Activated CD8-positive, alpha-beta memory T cell treated with anti-CD3 and anti-CD28 coated beads, Interleukin-2, amount 10 ng/mL, durations not matched to agents 7 days and 5 days (primary cell): ENCODE measurements at regions not wholly inside any gene's neighbourhood (a gene's known extent, or its start where the extent isn't known, plus 50 kb on each side); places are given as distances from the start of the nearest gene placed in this dataset.

Experiments
- ATAC-seq: fragments of 150-1000 bp; cut with Tn5 transposase; one replicate; pipeline ENCODE4 v1.10.0; 2021; ENCODE audit warnings: moderate library complexity
- CTCF ChIA-PET: fragments of 350-600 bp; sonication (Branson Sonifier 250); formaldehyde crosslinking; loops from one replicate; lab custom pipeline; 2021; ENCODE audit warnings: antibody characterized with exemption; lab: Charles Lee
- DNase-seq: peaks from one replicate; pipeline ENCODE4 v3.0.0-alpha.2; 2020
- H3K27ac Mint-ChIP-seq: one replicate; pipeline ENCODE4 v1.8.0; 2021; ENCODE audit warnings: mild to moderate bottlenecking, mixed read lengths
- H3K27me3 Mint-ChIP-seq: one replicate; pipeline ENCODE4 v1.8.0; 2021; ENCODE audit warnings: mixed read lengths
- H3K36me3 Mint-ChIP-seq: one replicate; pipeline ENCODE4 v1.8.0; 2021; ENCODE audit warnings: mild to moderate bottlenecking, mixed read lengths
- H3K4me1 Mint-ChIP-seq: one replicate; pipeline ENCODE4 v1.8.0; 2021; ENCODE audit warnings: mixed read lengths
- H3K4me3 Mint-ChIP-seq: one replicate; pipeline ENCODE4 v1.8.0; 2021; ENCODE audit warnings: mild to moderate bottlenecking, moderate library complexity, mixed read lengths
- H3K9me3 Mint-ChIP-seq: one replicate; pipeline ENCODE4 v1.8.0; 2022; ENCODE audit warnings: low read depth, mixed read lengths

- Mint-ChIP-seq H3K9me3 (no peaks in the 10 kb centered on the region), H3K27ac (no peak overlapping the region), H3K36me3 (no peaks in the 10 kb centered on the region), H3K27me3 (no peaks in the 10 kb centered on the region), H3K4me3 (no peak overlapping the region), H3K4me1 (no peaks in the 10 kb centered on the region)
- CTCF ChIA-PET: no interaction called here
- DNase-seq (no peak), ATAC-seq (no peak)
These were observed 679.3 kb upstream of the CELF2 start for GRCh38 chr10:10338339-10338738.

DNA sequence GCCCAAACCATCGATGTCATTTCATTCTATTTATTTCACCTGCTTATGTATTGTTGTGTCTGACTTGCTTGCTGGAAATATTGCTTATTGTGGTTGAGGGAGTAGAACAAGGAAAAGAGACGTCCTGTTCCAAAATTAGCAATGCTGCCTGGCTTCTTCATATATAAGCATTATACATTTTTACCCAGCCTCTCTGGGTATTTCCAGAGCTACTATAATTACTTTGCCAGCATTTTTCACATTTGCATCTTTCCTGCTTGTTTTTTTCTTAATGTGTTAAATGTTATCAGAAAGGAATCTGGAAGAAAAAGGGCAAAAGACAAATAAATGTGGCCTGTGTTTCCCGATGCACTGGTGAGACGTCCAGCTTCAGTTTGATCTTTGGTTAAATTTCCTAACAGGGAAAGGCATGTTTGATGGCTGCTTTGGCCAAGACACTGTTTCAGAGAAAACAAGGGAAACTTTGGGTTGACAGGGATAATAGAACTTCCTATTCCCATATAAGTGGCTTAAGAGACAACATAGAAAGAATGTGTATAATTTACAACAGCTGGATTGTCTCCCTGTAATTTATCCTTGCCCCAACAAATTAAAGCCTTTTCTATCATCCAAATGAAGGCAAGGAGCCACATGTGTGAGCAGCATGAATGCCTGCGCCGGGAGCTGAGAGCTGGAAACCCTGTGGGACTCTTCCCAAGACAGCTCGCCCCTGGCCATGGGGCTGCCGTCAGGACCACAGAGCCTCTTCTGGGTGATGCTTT, 671.1 kb upstream of the CELF2 start:
- no peaks in the 10 kb centered on the region for H3K27me3 Mint-ChIP-seq
- no peak overlapping the region for H3K27ac Mint-ChIP-seq
- no peak overlapping the region for H3K4me3 Mint-ChIP-seq
- no peaks in the 10 kb centered on the region for H3K4me1 Mint-ChIP-seq
- no peak for ATAC-seq
- no peak for DNase-seq
- H3K9me3 Mint-ChIP-seq: peaks cover 3% of the 10 kb centered on the region
- no peaks in the 10 kb centered on the region for H3K36me3 Mint-ChIP-seq
- CTCF ChIA-PET: no interaction called here

DNA sequence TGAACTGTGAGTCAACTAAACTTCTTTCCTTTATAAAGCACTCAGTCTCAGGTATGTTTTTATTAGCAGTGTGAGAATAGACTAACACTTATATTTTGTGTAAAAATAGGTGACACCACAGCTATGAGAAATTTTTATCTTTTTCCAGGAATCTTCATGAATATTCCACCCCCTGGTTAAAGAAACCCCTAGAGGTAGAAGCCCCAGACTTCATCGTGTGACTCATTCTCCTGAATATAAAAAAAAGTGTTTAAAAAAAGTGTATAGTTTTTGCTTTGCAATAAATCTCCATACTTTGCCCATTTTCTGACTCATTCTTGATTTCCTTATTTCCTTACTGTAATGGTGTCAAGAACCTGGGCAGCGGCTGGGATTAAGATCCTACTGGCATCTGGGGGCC, 667.6 kb upstream of the CELF2 start:
- Mint-ChIP-seq H3K9me3 (peaks cover 5% of the 10 kb centered on the region), H3K36me3 (no peaks in the 10 kb centered on the region), H3K4me1 (no peaks in the 10 kb centered on the region), H3K27me3 (no peaks in the 10 kb centered on the region), H3K4me3 (no peak overlapping the region), H3K27ac (no peak overlapping the region)
- no peak for DNase-seq
- CTCF ChIA-PET: no interaction called here
- no peak for ATAC-seq

- ATAC-seq (no peak), DNase-seq (no peak)
- Mint-ChIP-seq H3K4me1 (no peaks in the 10 kb centered on the region), H3K27me3 (no peaks in the 10 kb centered on the region), H3K4me3 (no peak overlapping the region), H3K36me3 (no peaks in the 10 kb centered on the region), H3K9me3 (peaks cover 5% of the 10 kb centered on the region), H3K27ac (no peak overlapping the region)
- CTCF ChIA-PET: no interaction called here
These were observed 666.2 kb upstream of the CELF2 start for GRCh38 chr10:10351451-10351850.

- H3K4me3 Mint-ChIP-seq: no peak overlapping the region
- CTCF ChIA-PET: no interaction called here
- H3K27ac Mint-ChIP-seq: no peak overlapping the region
- peaks cover 5% of the 10 kb centered on the region for H3K9me3 Mint-ChIP-seq
- no peak for ATAC-seq
- no peak for DNase-seq
- no peaks in the 10 kb centered on the region for H3K27me3 Mint-ChIP-seq
- H3K36me3 Mint-ChIP-seq: no peaks in the 10 kb centered on the region
- no peaks in the 10 kb centered on the region for H3K4me1 Mint-ChIP-seq
These were observed 664.3 kb upstream of the CELF2 start for GRCh38 chr10:10353326-10353868.

- Mint-ChIP-seq H3K9me3 (peaks cover under 1% of the 10 kb centered on the region), H3K4me3 (no peak overlapping the region), H3K4me1 (no peaks in the 10 kb centered on the region), H3K27me3 (no peaks in the 10 kb centered on the region), H3K27ac (no peak overlapping the region), H3K36me3 (no peaks in the 10 kb centered on the region)
- ATAC-seq (no peak), DNase-seq (no peak)
- CTCF ChIA-PET: no interaction called here
These were observed 658.4 kb upstream of the CELF2 start for GRCh38 chr10:10359263-10359662.

- Mint-ChIP-seq H3K9me3 (no peaks in the 10 kb centered on the region), H3K4me3 (no peak overlapping the region), H3K36me3 (no peaks in the 10 kb centered on the region), H3K27ac (no peak overlapping the region), H3K4me1 (no peaks in the 10 kb centered on the region), H3K27me3 (no peaks in the 10 kb centered on the region)
- CTCF ChIA-PET: interaction anchor here (0.7 kb wide), 1 partner anchor 19 kb away, joined by 3 read pairs; no protein-coding TSS in a partner anchor
- ATAC-seq: no peak
- no peak for DNase-seq
These were observed 656.3 kb upstream of the CELF2 start for GRCh38 chr10:10361301-10361885.

- H3K36me3 Mint-ChIP-seq: no peaks in the 10 kb centered on the region
- no peaks in the 10 kb centered on the region for H3K4me1 Mint-ChIP-seq
- no peaks in the 10 kb centered on the region for H3K27me3 Mint-ChIP-seq
- no peak overlapping the region for H3K4me3 Mint-ChIP-seq
- no peaks in the 10 kb centered on the region for H3K9me3 Mint-ChIP-seq
- ATAC-seq (no peak), DNase-seq (no peak)
- H3K27ac Mint-ChIP-seq: no peak overlapping the region
- CTCF ChIA-PET: no interaction called here
These were observed 654.9 kb upstream of the CELF2 start for GRCh38 chr10:10362800-10363199.

DNA sequence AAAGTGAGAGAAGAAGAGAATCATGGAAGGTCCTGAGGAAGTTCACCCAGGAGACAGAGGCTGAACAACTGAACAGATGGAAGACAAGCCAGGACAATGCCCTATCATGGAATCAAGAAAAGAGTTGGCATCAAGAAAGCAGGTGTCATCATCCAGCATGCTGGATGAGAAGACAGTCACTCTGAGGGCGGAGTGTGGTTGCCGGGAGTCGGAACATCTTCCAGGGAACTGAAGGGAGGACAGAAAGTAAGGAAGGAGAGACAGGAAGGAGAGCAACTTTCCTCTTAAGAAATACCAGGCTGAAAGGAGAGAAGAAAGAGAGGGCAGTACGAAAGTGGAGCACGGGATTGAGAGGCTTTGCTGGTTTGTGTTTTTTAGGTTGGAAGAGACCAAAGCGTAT, 654.5 kb upstream of the CELF2 start:
- Mint-ChIP-seq H3K4me3 (no peak overlapping the region), H3K4me1 (no peaks in the 10 kb centered on the region), H3K27ac (no peak overlapping the region), H3K36me3 (no peaks in the 10 kb centered on the region), H3K27me3 (no peaks in the 10 kb centered on the region), H3K9me3 (no peaks in the 10 kb centered on the region)
- ATAC-seq (no peak), DNase-seq (no peak)
- CTCF ChIA-PET: no interaction called here

GRCh38 chr10:10364902-10365301, 652.8 kb upstream of the CELF2 start:
- Mint-ChIP-seq H3K27me3 (no peaks in the 10 kb centered on the region), H3K4me3 (no peak overlapping the region), H3K27ac (no peak overlapping the region), H3K9me3 (no peaks in the 10 kb centered on the region), H3K4me1 (no peaks in the 10 kb centered on the region), H3K36me3 (no peaks in the 10 kb centered on the region)
- no peak for ATAC-seq
- DNase-seq: no peak
- CTCF ChIA-PET: no interaction called here

- CTCF ChIA-PET: no interaction called here
- H3K4me3 Mint-ChIP-seq: no peak overlapping the region
- no peak overlapping the region for H3K27ac Mint-ChIP-seq
- DNase-seq (no peak), ATAC-seq (no peak)
- H3K9me3 Mint-ChIP-seq: no peaks in the 10 kb centered on the region
- no peaks in the 10 kb centered on the region for H3K36me3 Mint-ChIP-seq
- no peaks in the 10 kb centered on the region for H3K4me1 Mint-ChIP-seq
- no peaks in the 10 kb centered on the region for H3K27me3 Mint-ChIP-seq
These were observed 652.0 kb upstream of the CELF2 start for GRCh38 chr10:10365676-10366075.

- CTCF ChIA-PET: no interaction called here
- no peaks in the 10 kb centered on the region for H3K36me3 Mint-ChIP-seq
- no peak overlapping the region for H3K27ac Mint-ChIP-seq
- H3K4me3 Mint-ChIP-seq: no peak overlapping the region
- ATAC-seq: no peak
- no peak for DNase-seq
- H3K9me3 Mint-ChIP-seq: no peaks in the 10 kb centered on the region
- H3K27me3 Mint-ChIP-seq: no peaks in the 10 kb centered on the region
- no peaks in the 10 kb centered on the region for H3K4me1 Mint-ChIP-seq
These were observed 650.8 kb upstream of the CELF2 start for GRCh38 chr10:10366836-10367235.

DNA sequence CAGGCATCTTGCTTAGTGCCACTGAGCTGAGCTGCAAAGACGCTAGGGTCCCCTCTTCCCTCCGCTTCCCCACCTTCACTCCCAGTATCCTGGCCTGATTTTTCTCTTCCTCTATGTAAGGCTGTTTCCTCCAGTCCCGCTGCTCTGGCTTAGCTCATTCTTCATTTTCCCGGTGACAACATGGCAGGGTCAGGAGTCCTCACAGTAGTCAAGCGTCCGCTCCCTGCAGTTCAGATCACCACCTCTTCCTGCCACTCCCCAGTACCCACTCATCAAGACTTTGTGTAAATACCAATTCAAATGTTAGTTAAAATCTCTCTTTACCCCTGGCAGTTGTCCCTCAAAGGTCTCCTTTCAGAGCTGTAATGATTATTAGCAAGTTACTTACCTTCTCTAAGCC, 650.4 kb upstream of the CELF2 start:
- CTCF ChIA-PET: no interaction called here
- Mint-ChIP-seq H3K4me3 (no peak overlapping the region), H3K27me3 (no peaks in the 10 kb centered on the region), H3K4me1 (no peaks in the 10 kb centered on the region), H3K36me3 (no peaks in the 10 kb centered on the region), H3K27ac (no peak overlapping the region), H3K9me3 (no peaks in the 10 kb centered on the region)
- ATAC-seq (no peak), DNase-seq (no peak)

GRCh38 chr10:10368951-10369576, 648.6 kb upstream of the CELF2 start:
- H3K36me3 Mint-ChIP-seq: no peaks in the 10 kb centered on the region
- H3K27me3 Mint-ChIP-seq: no peaks in the 10 kb centered on the region
- ATAC-seq: no peak
- H3K27ac Mint-ChIP-seq: no peak overlapping the region
- CTCF ChIA-PET: no interaction called here
- DNase-seq: no peak
- no peak overlapping the region for H3K4me3 Mint-ChIP-seq
- no peaks in the 10 kb centered on the region for H3K9me3 Mint-ChIP-seq
- no peaks in the 10 kb centered on the region for H3K4me1 Mint-ChIP-seq
